Putamen (tissue), 1 donor: ENCODE measurements at regions not wholly inside any gene's neighbourhood (a gene's known extent, or its start where the extent isn't known, plus 50 kb on each side); places are given as distances from the start of the nearest gene placed in this dataset.

Source experiments
- DNase-seq: peaks from one replicate; pipeline ENCODE4 v3.0.0-alpha.2; 2016; ENCODE audit warnings: low spot score

DNA sequence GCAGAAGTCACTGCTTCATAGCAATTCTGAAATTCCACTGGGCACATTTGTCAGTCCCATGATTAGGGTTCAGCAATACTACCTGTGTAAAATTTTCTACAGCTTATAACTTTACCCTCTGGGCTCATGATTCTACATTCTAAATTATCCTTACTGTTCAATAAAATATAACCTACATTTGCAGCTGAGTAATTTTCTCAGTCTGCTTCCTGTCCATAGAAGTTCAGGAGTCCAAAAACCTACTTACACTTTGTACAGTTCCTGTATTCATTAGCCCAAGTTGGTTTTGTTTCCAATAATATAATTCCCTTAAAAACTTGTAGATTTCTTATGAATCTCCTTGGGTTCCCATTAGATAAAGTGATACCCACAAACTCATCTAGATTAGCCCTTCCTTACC is 295.3 kb downstream of the SP3 start:
- DNase-seq, result no peak

DNA sequence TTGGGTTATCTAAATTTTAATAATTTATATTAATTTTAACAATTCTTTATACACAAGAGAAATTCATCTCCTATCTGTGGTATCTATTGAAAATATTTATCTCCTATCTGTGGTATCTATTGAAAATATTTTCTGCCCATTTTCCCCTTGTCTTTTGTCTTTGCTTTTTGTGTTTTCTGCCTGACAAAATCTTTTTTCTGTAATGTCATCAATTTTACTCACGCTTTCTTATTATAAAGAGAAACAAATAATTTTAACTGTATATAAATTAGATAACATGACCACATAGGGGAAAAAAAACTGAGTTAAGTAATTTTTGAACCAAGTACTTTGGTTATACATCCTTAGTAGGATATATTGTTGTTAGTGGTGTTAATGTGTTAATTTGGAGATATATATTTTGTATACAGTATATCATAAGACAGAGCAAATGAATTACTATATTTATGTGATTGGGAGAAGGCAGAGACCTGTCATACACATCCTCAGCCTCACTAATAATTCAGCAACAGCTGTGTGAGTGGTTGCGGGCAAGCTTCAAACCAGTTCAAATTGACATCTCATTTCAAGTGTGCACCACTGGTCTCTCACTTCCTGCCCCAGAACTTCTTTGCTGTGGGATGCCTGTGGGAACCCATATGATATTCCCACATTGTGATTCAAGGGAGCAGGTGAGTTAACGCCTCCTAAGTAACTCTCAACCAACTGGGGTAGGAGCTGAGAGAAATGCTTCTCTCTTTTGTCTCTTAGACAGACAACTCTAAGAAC is 292.4 kb downstream of the SP3 start:
- DNase-seq, result no peak

GRCh38 chr2:173673640-173674039 is 291.5 kb downstream of the SP3 start:
- no peak for DNase-seq

GRCh38 chr2:173676647-173677046 is 288.5 kb downstream of the SP3 start:
- no peak for DNase-seq

- no peak for DNase-seq
Measured at GRCh38 chr2:173678186-173678585, 287.0 kb downstream of the SP3 start.

GRCh38 chr2:173680574-173680973 is 284.6 kb downstream of the SP3 start:
- DNase-seq, result no peak

DNA sequence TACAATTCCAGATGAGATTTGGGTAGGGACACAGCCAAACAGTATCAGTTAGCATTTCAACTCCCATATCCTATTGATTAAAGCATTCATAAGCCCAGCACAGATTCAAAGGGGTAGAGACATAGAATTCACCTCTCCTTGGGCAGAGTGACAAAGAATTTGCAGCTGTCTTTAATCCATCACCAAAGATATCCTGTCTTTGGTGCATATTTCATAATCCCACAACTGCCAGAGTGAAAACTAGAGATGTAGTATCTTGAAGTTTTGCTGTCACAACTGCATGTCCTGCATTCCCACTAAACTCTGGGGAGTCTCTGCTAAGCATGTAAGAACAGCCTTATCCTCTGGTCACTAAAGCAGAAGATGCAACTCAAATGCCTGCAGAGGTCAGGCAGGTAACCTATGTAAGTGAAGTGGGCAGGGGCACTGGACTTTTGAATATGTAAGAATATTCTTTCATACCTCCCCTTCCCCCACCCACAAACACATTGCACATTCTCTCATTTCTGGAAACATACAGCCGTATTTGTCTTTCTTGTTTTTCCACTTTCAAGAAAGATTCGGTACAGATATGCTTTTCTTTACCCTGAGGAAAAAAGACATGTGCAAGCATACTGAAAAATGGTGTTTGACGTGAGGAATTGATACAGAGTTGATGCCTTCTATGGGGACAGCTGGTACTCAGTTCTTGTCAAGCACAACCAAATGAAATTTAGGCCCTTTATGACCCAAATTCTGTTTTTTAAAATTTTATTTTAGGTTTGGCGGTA is 283.1 kb downstream of the SP3 start:
- DNase-seq, result no peak

DNA sequence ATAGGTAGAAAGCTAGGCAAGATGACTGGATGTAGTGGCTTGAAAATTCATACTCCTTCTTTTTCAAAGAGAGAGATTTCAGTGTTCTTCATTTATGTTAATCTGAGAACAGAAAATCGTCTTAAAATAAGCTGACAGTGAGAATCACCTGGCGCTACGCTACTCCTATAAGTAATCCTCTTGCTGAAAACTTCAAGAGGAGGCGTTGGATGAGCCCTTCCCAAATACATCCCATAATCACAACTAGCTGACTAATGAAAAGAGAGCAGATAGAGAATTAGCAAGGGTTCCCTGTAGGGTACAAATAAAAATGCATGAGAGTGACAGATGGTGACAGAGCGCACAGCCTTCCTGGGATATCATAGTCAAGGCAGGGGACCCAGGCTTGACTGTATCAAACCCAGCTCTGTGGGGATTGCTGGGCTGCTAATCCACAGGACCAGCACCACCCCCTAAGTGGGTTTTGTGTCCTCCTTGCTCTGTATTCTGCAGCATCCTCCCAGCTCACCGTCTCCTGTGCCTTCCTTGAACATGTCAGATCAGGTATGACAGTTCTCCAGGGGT is 280.2 kb downstream of the SP3 start:
- DNase-seq, result peak; percentile 60

DNA sequence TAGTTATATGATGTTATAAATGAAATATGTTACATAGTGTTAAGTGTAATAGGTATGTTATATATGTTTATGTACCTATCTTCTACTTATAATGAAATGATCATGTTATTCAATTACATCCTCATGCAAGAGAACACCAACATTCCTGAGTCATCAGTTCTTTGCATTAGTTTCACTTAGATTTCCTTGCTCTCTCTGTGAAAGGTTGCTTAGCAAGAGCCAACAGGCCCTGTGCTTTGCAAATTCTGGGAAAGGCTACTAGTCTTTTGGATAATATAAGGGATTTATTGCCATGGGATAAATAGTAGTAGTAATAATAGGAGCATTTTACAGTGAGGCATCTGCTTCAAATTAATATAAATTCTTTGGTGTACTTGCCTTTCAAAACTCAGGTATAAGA is 274.8 kb downstream of the SP3 start:
- DNase-seq, result no peak

GRCh38 chr2:173692068-173692467 is 273.1 kb downstream of the SP3 start:
- no peak for DNase-seq

DNA sequence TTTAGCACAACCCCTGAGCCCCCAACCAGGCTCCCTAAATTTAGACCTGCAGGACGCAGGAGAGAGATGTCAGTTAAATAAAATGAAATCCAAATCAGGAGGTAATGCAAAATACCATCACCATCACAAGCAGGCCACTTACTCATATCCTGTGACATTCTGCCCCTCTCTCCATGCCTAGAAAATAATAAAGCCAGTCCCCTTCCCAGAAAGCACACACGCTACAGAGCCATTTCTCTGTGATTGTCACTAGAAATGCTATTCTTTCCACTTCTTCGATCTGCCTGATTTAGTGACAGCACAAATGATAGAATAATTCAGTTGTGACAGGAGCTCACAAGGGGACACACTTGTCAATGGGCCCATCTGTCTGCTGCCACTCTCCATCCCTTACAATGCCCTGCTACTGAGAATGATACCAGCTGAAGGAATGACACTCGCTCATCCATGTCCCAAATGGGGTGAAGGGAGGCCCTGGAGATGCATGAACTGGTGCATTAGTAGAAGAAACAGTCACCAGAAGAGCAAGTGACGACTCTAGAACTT is 272.1 kb downstream of the SP3 start:
- DNase-seq, result no peak

GRCh38 chr2:173696274-173696673 is 268.9 kb downstream of the SP3 start:
- no peak for DNase-seq

- DNase-seq, result no peak
Measured at GRCh38 chr2:173697929-173698328, 267.2 kb downstream of the SP3 start.

- no peak for DNase-seq
Measured at GRCh38 chr2:173705656-173706055, 259.5 kb downstream of the SP3 start.

- DNase-seq, result no peak
Measured at GRCh38 chr2:173706936-173707335, 258.2 kb downstream of the SP3 start.

DNA sequence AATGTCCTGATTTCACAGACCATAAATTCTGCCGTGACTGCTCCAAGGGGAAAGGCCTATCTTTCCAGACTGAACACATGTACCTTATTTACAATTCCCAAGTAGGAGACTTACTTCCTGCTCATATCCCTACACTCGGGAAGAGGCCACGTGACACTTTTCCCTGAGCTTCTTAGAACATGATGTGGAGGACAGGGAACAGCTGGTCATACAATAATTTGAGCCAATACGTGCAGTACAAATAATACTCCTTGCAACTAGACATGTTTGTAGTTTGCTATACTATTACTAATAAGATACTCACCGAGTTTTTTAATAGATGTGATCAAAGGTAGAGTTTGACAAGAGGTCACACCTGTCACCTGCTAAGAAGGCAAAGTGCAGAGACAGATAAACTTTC is 256.4 kb downstream of the SP3 start:
- DNase-seq, result no peak

DNA sequence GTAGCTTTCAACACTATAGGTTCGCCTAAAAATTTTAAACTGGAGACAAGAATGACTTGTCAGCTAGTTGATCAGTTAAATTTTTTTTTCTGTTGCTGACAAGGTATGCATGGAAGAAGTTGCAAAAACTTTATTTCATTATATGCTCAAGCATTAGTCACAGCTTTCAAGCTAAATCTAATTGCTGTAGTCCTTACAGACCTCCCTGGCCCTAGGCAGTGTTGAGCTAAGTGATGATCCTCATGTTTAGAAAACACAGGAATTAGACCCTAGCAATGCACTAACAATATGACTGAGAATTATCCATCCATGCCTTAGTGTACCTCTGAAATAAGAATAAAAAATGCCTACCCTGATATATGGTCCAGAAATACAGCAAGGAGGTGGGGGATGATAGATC is 253.4 kb downstream of the SP3 start:
- no peak for DNase-seq

DNA sequence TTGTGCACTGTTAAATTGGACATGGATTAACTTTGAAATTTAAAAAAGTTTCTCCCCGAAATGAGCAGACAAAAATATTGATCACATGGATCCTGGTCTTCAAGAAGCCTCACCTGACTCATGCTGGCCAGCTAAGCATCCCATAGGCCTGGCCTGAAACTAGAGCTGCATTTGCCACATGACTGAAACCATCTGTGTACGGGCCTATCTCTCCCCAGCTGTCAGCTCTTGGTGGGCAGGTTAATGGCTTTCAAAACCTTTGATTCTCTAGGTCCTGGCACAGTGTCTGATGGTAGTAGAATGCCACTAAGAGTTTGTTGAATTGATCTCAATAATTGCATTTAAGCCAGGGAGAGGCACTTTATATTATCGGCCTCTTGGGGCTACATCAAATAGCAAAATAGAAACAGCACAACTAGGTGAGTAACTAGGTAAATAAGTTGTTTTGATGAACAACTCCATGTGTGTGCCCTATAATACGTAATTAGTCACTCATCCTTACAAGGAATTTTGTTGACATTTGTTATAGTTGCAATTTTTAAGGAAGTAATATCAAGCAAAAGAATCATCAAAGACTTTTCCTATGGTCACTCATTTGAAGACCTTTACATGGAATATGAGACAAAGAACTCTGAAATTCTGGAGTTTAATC is 251.1 kb downstream of the SP3 start:
- DNase-seq, result no peak

GRCh38 chr2:173715441-173715840 is 249.7 kb downstream of the SP3 start:
- DNase-seq, result no peak

- DNase-seq, result no peak
Measured at GRCh38 chr2:173716458-173717052, 248.6 kb downstream of the SP3 start.

GRCh38 chr2:173719471-173719870 is 245.7 kb downstream of the SP3 start:
- DNase-seq, result no peak

DNA sequence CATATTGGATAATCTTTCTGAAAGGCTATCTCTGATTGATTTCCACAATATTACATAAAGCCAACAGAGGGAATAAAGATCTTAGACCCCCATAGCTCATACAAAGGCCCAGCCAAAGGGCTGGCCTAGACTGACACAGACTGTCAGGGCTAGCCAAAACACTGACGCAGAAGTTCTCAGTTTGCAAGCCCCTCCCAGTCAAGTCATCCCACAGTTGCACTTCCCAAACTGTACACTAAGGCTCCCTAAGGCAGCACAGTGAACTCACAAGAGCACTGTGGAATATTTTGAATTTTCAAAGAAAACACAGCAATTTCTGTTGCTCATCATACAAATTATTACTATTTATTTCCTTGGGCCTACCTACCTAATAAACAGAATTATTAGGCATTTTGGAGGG is 244.9 kb downstream of the SP3 start:
- no peak for DNase-seq
